HEK293T (cell line): ENCODE measurements at regions not wholly inside any gene's neighbourhood (a gene's known extent, or its start where the extent isn't known, plus 50 kb on each side); places are given as distances from the start of the nearest gene placed in this dataset.

Source experiments
- CTBP1 ChIP-seq: fragments of 450-650 bp; IDR thresholded peaks from 2 replicates; pipeline ENCODE4 v1.6.1; 2016; ENCODE audit warnings: borderline replicate concordance
- ELF4 ChIP-seq: fragments of 450-650 bp; IDR thresholded peaks from 2 replicates; pipeline ENCODE4 v1.6.1; 2017; ENCODE audit warnings: antibody characterized with exemption
- FOXM1 ChIP-seq: fragments of 450-650 bp; IDR thresholded peaks from 2 replicates; pipeline ENCODE4 v1.6.1; 2017; ENCODE audit warnings: mild to moderate bottlenecking, borderline replicate concordance
- NFRKB ChIP-seq: fragments of 450-650 bp; IDR thresholded peaks from 2 replicates; pipeline ENCODE4 v1.6.1; 2016; ENCODE audit warnings: mild to moderate bottlenecking, moderate library complexity
- SP1 ChIP-seq: fragments of 450-650 bp; IDR thresholded peaks from 2 replicates; pipeline ENCODE4 v1.6.1; 2017
- SUZ12 ChIP-seq: fragments of 450-650 bp; IDR thresholded peaks from 2 replicates; pipeline ENCODE4 v1.6.1; 2016; ENCODE audit warnings: mild to moderate bottlenecking
- TARDBP ChIP-seq: fragments of 450-650 bp; IDR thresholded peaks from 2 replicates; pipeline ENCODE4 v1.6.1; 2016

DNA sequence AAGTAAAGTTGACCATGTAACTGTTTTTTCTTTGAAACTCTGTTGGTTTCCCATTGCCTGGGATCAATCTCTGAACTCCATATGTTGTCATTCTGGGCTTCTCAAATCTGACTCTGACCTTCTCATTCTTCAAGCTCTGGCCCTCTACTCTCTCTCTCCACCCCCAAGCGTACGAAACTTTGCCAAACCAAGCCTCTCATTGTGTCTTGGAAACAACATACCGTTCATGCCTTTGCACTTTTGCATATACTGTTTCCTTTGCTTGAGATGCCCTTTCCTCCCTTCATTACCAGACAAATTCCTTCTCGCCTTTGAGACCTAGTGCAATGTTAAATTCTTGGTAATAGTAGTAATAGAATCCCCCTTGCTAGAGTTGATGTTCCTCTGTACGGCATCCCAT, 113.7 kb downstream of the OLFM4 start:
- TF ChIP-seq CTBP1 = no peak
- TF ChIP-seq TARDBP = no peak
- no peak for TF ChIP-seq FOXM1
- TF ChIP-seq SUZ12 = no peak
- TF ChIP-seq SP1 = no peak
- TF ChIP-seq ELF4 = no peak
- no peak for TF ChIP-seq NFRKB
